OCI-LY1 (cell line): ENCODE measurements at regions not wholly inside any gene's neighbourhood (a gene's known extent, or its start where the extent isn't known, plus 50 kb on each side); places are given as distances from the start of the nearest gene placed in this dataset.

Experiments used
- EZH2 ChIP-seq: fragments of 200-600 bp; sonication (generic), shearing (Covaris generic); IDR thresholded peaks from 2 replicates; pipeline ENCODE4 v1.8.0; 2017; ENCODE audit warnings: borderline replicate concordance, mixed run types, mild to moderate bottlenecking, antibody characterized with exemption, low read length, moderate library complexity, mixed read lengths
- TF ChIP-seq, protein P1 (sequence below): fragments of 200-600 bp; sonication (generic), shearing (Covaris generic); IDR thresholded peaks from 2 replicates; pipeline ENCODE4 v1.5.1; 2017; ENCODE audit warnings: mild to moderate bottlenecking, antibody characterized with exemption, low read length, moderate library complexity, mixed read lengths

DNA sequence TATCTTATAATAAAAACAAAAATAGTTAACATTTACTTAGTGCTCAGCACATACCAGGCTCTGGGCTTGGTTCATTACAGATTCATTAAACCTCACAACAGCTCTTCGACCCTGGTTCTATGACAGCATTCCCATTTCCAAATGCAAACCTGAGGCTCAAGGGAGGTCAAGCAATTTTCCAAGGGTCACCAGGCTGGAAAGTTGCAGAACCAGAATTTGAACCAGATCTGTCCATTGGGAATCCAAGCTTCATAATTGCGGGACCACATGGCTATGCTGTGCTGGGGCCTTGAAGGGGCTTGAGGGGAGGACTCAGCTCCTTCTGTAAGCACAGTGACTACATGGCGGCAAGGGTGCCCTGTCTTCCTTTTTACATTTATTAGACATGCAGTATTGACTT lies 197.3 kb upstream of the LNX1 start:
- no peak for TF ChIP-seq EZH2
- TF ChIP-seq, protein P1, sequence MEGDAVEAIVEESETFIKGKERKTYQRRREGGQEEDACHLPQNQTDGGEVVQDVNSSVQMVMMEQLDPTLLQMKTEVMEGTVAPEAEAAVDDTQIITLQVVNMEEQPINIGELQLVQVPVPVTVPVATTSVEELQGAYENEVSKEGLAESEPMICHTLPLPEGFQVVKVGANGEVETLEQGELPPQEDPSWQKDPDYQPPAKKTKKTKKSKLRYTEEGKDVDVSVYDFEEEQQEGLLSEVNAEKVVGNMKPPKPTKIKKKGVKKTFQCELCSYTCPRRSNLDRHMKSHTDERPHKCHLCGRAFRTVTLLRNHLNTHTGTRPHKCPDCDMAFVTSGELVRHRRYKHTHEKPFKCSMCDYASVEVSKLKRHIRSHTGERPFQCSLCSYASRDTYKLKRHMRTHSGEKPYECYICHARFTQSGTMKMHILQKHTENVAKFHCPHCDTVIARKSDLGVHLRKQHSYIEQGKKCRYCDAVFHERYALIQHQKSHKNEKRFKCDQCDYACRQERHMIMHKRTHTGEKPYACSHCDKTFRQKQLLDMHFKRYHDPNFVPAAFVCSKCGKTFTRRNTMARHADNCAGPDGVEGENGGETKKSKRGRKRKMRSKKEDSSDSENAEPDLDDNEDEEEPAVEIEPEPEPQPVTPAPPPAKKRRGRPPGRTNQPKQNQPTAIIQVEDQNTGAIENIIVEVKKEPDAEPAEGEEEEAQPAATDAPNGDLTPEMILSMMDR, result no peak
